Endothelial cell (in vitro differentiated cells): ENCODE measurements at regions not wholly inside any gene's neighbourhood (a gene's known extent, or its start where the extent isn't known, plus 50 kb on each side); places are given as distances from the start of the nearest gene placed in this dataset.

ENCODE experiments used
- DNase-seq: peaks from one replicate; pipeline ENCODE4 v3.0.0; 2021; ENCODE audit warnings: low spot score
- H3K27ac Mint-ChIP-seq: one replicate; pipeline ENCODE4 v1.8.0; 2021; ENCODE audit warnings: mixed read lengths, inconsistent platforms; ENCODE audit not compliant: unreplicated experiment
- H3K27me3 Mint-ChIP-seq: one replicate; pipeline ENCODE4 v1.8.0; 2021; ENCODE audit warnings: mild to moderate bottlenecking, moderate library complexity, mixed read lengths, inconsistent platforms; ENCODE audit not compliant: unreplicated experiment
- H3K36me3 Mint-ChIP-seq: one replicate; pipeline ENCODE4 v1.8.0; 2021; ENCODE audit warnings: mild to moderate bottlenecking, low read depth, mixed read lengths, inconsistent platforms; ENCODE audit not compliant: unreplicated experiment
- H3K4me1 Mint-ChIP-seq: one replicate; pipeline ENCODE4 v1.8.0; 2021; ENCODE audit warnings: mild to moderate bottlenecking, mixed read lengths, inconsistent platforms; ENCODE audit not compliant: unreplicated experiment
- H3K4me3 Mint-ChIP-seq: one replicate; pipeline ENCODE4 v1.8.0; 2021; ENCODE audit warnings: mild to moderate bottlenecking, mixed read lengths, inconsistent platforms; ENCODE audit not compliant: unreplicated experiment
- H3K9me3 Mint-ChIP-seq: one replicate; pipeline ENCODE4 v1.8.0; 2021; ENCODE audit warnings: mixed read lengths, inconsistent platforms; ENCODE audit not compliant: unreplicated experiment
- TF ChIP-seq, protein P1 (sequence below): fragments of 200-600 bp; sonication (generic); IDR thresholded peaks from one replicate; pipeline ENCODE4 v1.5.0; 2021; ENCODE audit warnings: antibody characterized with exemption; ENCODE audit not compliant: unreplicated experiment

DNA sequence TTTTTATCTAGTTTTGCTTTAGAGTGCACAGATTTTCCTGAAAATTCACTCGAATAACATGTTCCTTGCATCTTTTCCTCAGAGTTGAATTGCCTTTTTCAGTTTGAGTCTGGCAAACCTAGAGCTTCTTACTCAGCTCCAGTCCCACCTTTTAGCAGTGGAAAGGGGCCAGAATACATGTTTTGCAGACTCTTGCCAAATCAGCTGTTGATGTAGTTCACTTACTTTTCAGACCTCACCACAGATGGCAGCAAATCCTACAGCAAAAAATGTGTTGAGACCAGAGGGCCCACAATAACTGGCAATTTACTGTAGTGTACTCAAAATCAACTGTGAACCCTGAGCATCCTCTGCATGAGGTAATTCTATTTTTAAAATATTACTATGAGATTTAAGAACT is 545.2 kb upstream of the ACO1 start:
- H3K27me3 Mint-ChIP-seq: no peaks in the 10 kb centered on the region
- H3K4me1 Mint-ChIP-seq: no peaks in the 10 kb centered on the region
- TF ChIP-seq, protein P1, sequence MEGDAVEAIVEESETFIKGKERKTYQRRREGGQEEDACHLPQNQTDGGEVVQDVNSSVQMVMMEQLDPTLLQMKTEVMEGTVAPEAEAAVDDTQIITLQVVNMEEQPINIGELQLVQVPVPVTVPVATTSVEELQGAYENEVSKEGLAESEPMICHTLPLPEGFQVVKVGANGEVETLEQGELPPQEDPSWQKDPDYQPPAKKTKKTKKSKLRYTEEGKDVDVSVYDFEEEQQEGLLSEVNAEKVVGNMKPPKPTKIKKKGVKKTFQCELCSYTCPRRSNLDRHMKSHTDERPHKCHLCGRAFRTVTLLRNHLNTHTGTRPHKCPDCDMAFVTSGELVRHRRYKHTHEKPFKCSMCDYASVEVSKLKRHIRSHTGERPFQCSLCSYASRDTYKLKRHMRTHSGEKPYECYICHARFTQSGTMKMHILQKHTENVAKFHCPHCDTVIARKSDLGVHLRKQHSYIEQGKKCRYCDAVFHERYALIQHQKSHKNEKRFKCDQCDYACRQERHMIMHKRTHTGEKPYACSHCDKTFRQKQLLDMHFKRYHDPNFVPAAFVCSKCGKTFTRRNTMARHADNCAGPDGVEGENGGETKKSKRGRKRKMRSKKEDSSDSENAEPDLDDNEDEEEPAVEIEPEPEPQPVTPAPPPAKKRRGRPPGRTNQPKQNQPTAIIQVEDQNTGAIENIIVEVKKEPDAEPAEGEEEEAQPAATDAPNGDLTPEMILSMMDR: no peak
- H3K27ac Mint-ChIP-seq: no peak overlapping the region
- H3K9me3 Mint-ChIP-seq: no peaks in the 10 kb centered on the region
- no peak overlapping the region for H3K4me3 Mint-ChIP-seq
- DNase-seq: no peak
- no peaks in the 10 kb centered on the region for H3K36me3 Mint-ChIP-seq

DNA sequence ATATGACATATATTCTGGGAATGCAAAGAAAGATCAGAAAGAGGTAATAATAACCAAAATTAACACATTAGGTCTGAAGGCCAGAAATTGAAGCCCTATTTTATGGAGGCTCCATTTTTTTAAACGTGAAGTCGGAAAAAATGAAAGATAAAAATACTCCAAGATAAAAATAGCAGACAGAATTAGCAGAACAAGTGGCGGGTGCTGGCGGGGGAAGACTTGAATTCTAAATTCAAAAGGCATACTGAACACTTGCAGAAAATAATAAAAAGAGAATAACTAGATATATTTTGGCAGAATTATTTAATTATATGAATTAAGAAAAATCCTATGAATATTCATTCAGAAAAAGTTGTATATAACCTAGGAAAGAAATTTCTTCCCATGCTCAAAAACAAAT is 543.7 kb upstream of the ACO1 start:
- DNase-seq: no peak
- Mint-ChIP-seq H3K27ac (no peak overlapping the region), H3K4me1 (no peaks in the 10 kb centered on the region), H3K9me3 (no peaks in the 10 kb centered on the region), H3K27me3 (no peaks in the 10 kb centered on the region), H3K4me3 (no peak overlapping the region), H3K36me3 (no peaks in the 10 kb centered on the region)
- TF ChIP-seq, protein P1: no peak

GRCh38 chr9:31847963-31848362 is 536.5 kb upstream of the ACO1 start:
- peaks cover 2% of the 10 kb centered on the region for H3K27me3 Mint-ChIP-seq
- no peaks in the 10 kb centered on the region for H3K9me3 Mint-ChIP-seq
- no peak overlapping the region for H3K27ac Mint-ChIP-seq

GRCh38 chr9:31848505-31849285 is 535.7 kb upstream of the ACO1 start:
- H3K27ac Mint-ChIP-seq: no peak overlapping the region
- H3K4me3 Mint-ChIP-seq: no peak overlapping the region
- DNase-seq: no peak
- no peaks in the 10 kb centered on the region for H3K36me3 Mint-ChIP-seq
- no peaks in the 10 kb centered on the region for H3K4me1 Mint-ChIP-seq
- peaks cover 2% of the 10 kb centered on the region for H3K27me3 Mint-ChIP-seq
- TF ChIP-seq, protein P1: no peak
- no peaks in the 10 kb centered on the region for H3K9me3 Mint-ChIP-seq

More at GRCh38 chr9:31847963-31848362, 536.5 kb upstream of the ACO1 start:
- no peaks in the 10 kb centered on the region for H3K36me3 Mint-ChIP-seq
- no peak overlapping the region for H3K4me3 Mint-ChIP-seq
- no peak for DNase-seq
- no peaks in the 10 kb centered on the region for H3K4me1 Mint-ChIP-seq
- TF ChIP-seq, protein P1: no peak

- Mint-ChIP-seq H3K4me1 (no peaks in the 10 kb centered on the region), H3K9me3 (no peaks in the 10 kb centered on the region), H3K27me3 (peaks cover 2% of the 10 kb centered on the region), H3K27ac (no peak overlapping the region), H3K4me3 (no peak overlapping the region), H3K36me3 (no peaks in the 10 kb centered on the region)
- no peak for DNase-seq
- TF ChIP-seq, protein P1: no peak
These were observed 530.3 kb upstream of the ACO1 start for GRCh38 chr9:31854187-31854586.
